OCI-LY7 (cell line): ENCODE measurements at regions not wholly inside any gene's neighbourhood (a gene's known extent, or its start where the extent isn't known, plus 50 kb on each side); places are given as distances from the start of the nearest gene placed in this dataset.

Experiments
- BruUV-seq: library from RNA; stranded (reverse); fragments of 400-500 nt; replicated peaks from 2 replicates; lab custom pipeline; 2021; lab: Mats Ljungman, UMichigan
- CTCF ChIA-PET: fragments of 300-600 bp; sonication (Branson Sonifier 250); formaldehyde crosslinking; loops from one replicate; lab custom pipeline; 2022; ENCODE audit warnings: antibody characterized with exemption; ENCODE audit not compliant: unreplicated experiment; lab: Charles Lee
- POLR2A ChIA-PET: fragments of 300-600 bp; sonication (Branson Sonifier 250); formaldehyde crosslinking; loops from one replicate; lab custom pipeline; 2022; ENCODE audit warnings: antibody characterized with exemption; lab: Charles Lee
- DNase-seq: peaks from one replicate; pipeline ENCODE4 v3.0.0-alpha.2; 2015; ENCODE audit warnings: low spot score
- H2AFZ ChIP-seq: fragments of 200-600 bp; sonication (generic), shearing (Covaris generic); 2 replicates; pipeline ENCODE4 v1.6.1; 2014; ENCODE audit warnings: mild to moderate bottlenecking, antibody characterized with exemption, low read length, moderate library complexity
- H3K27ac ChIP-seq: fragments of 200-600 bp; sonication (generic); 2 replicates; pipeline ENCODE4 v1.5.1; 2014; ENCODE audit warnings: mixed run types, low read depth, mild to moderate bottlenecking, moderate library complexity, low read length, inconsistent platforms; ENCODE audit not compliant: poor library complexity, severe bottlenecking
- H3K36me3 ChIP-seq: fragments of 200-600 bp; sonication (generic); 2 replicates; pipeline ENCODE4 v1.6.1; 2014; ENCODE audit warnings: mild to moderate bottlenecking, antibody characterized with exemption, low read length, moderate library complexity, mixed read lengths; ENCODE audit not compliant: insufficient read depth
- H3K4me1 ChIP-seq: fragments of 200-600 bp; sonication (generic); 2 replicates; pipeline ENCODE4 v1.5.1; 2014; ENCODE audit warnings: mild to moderate bottlenecking, low read length; ENCODE audit not compliant: insufficient read depth, poor library complexity, severe bottlenecking
- H3K4me2 ChIP-seq: fragments of 200-600 bp; sonication (generic); 2 replicates; pipeline ENCODE4 v1.6.1; 2014; ENCODE audit warnings: mild to moderate bottlenecking, low read length
- H3K4me3 ChIP-seq: fragments of 200-600 bp; sonication (generic); 2 replicates; pipeline ENCODE4 v1.5.1; 2014; ENCODE audit warnings: mild to moderate bottlenecking, low read depth, low read length; ENCODE audit not compliant: poor library complexity, severe bottlenecking
- H3K79me2 ChIP-seq: fragments of 200-600 bp; sonication (generic); 2 replicates; pipeline ENCODE4 v1.6.1; 2016; ENCODE audit warnings: low read depth, mild to moderate bottlenecking, low read length, moderate library complexity, mixed read lengths; ENCODE audit not compliant: insufficient read depth
- H3K9me2 ChIP-seq: fragments of 200-600 bp; sonication (generic); 2 replicates; pipeline ENCODE4 v1.6.1; 2016; ENCODE audit warnings: mild to moderate bottlenecking, low read length, mixed read lengths; ENCODE audit not compliant: insufficient read depth
- H3K9me3 ChIP-seq: fragments of 200-600 bp; sonication (generic); 2 replicates; pipeline ENCODE4 v1.6.1; 2014; ENCODE audit warnings: mild to moderate bottlenecking, mixed run types, low read length, mixed read lengths
- H4K20me1 ChIP-seq: fragments of 200-600 bp; sonication (generic); 2 replicates; pipeline ENCODE4 v1.6.1; 2014; ENCODE audit warnings: mild to moderate bottlenecking, antibody characterized with exemption, low read length, moderate library complexity, mixed read lengths; ENCODE audit not compliant: insufficient read depth
- EZH2phosphoT487 ChIP-seq: fragments of 200-600 bp; sonication (generic); IDR thresholded peaks from 2 replicates; pipeline ENCODE4 v1.6.1; 2018; ENCODE audit warnings: low read depth, borderline replicate concordance, mild to moderate bottlenecking, mixed run types, antibody characterized with exemption, low read length, moderate library complexity, mixed read lengths
- intact Hi-C: fragments of 100-400 bp; cut with micrococcal nuclease; formaldehyde crosslinking; loops from one replicate; pipeline ENCODE4 v1.10.0; 2022; ENCODE audit not compliant: unreplicated experiment
- TF ChIP-seq, protein P1 (sequence below): fragments of 200-600 bp; sonication (generic); conservative IDR thresholded peaks from 2 replicates; pipeline ENCODE4 v1.5.1; 2014; ENCODE audit warnings: mild to moderate bottlenecking, antibody characterized with exemption, low read length, moderate library complexity, mixed read lengths

DNA sequence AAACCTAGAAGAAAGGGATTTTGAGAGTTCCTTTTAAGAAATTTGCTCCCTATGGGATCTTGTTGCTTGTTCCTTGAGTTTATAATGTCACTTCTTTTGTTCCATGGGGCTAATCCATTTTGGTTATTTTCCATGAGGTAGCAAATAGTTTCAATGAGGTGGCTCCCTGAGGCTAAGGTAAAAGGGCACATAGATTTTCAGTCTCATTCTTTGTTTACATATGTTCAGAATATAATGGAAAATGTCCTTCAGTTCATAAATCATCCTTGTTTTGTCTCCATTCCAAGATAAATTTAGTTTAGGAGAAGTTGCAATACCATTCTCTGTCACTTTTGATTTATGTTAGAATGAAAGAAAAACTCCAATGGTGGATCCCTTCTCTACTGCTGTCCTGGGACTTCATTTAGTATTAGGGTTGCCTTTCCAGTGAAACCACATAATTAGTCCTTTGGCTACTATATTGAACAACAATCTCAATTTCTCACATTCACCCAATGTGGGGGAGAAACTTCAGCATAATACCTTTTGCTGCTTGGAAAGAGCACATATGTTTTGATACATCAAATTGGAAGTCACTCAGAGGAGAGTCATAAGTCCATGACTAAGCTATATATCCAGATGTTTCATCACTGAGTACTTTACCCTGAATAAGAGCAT lies 80.9 kb upstream of the ADAMTS5 start:
- Histone ChIP-seq H2AFZ (no peak overlapping the region), H3K4me2 (no peak overlapping the region), H3K9me3 (no peaks in the 10 kb centered on the region), H3K9me2 (no peaks in the 10 kb centered on the region), H3K79me2 (no peaks in the 10 kb centered on the region), H3K4me3 (no peak overlapping the region), H3K27ac (no peak overlapping the region), H3K36me3 (no peaks in the 10 kb centered on the region), H3K4me1 (no peaks in the 10 kb centered on the region), H4K20me1 (no peaks in the 10 kb centered on the region)
- DNase-seq = no peak
- POLR2A ChIA-PET = interaction anchor here (1.1 kb wide), 1 partner anchor 43 kb away, joined by 3 read pairs; no protein-coding TSS in a partner anchor
- CTCF ChIA-PET = no interaction called here
- TF ChIP-seq, protein P1, sequence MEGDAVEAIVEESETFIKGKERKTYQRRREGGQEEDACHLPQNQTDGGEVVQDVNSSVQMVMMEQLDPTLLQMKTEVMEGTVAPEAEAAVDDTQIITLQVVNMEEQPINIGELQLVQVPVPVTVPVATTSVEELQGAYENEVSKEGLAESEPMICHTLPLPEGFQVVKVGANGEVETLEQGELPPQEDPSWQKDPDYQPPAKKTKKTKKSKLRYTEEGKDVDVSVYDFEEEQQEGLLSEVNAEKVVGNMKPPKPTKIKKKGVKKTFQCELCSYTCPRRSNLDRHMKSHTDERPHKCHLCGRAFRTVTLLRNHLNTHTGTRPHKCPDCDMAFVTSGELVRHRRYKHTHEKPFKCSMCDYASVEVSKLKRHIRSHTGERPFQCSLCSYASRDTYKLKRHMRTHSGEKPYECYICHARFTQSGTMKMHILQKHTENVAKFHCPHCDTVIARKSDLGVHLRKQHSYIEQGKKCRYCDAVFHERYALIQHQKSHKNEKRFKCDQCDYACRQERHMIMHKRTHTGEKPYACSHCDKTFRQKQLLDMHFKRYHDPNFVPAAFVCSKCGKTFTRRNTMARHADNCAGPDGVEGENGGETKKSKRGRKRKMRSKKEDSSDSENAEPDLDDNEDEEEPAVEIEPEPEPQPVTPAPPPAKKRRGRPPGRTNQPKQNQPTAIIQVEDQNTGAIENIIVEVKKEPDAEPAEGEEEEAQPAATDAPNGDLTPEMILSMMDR = no peak
- TF ChIP-seq EZH2phosphoT487 = no peak
- intact Hi-C loops = no loop called here
- BruUV-seq = no TSS peak

DNA sequence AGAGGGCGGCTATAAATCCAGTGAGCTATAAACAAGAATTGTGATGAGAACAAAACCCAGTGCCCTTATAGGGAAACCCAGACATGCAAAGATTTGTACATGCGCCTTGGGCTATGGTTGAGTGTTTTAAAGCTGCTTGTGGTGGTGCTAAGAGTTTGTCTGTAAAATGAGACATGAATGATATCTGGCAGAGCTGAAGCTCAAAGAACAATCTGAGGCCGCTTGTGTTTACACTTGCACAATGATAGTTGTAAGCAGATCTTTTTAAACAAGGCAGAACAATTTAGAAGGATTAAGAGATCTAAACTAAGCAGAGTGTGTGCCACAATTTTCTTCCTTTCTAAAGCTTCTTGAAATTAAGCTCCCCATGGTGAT lies 80.4 kb upstream of the ADAMTS5 start:
- H4K20me1 ChIP-seq = no peaks in the 10 kb centered on the region
- CTCF ChIA-PET = no interaction called here
- TF ChIP-seq, protein P1 = no peak
- TF ChIP-seq EZH2phosphoT487 = no peak
- no TSS peak for BruUV-seq
- no peak for DNase-seq
- intact Hi-C loops = no loop called here
- H3K4me3 ChIP-seq = no peak overlapping the region
- H3K79me2 ChIP-seq = no peaks in the 10 kb centered on the region
- POLR2A ChIA-PET = interaction anchor here (1.1 kb wide), 1 partner anchor 43 kb away, joined by 3 read pairs; no protein-coding TSS in a partner anchor
- no peak overlapping the region for H3K4me2 ChIP-seq
- no peak overlapping the region for H3K27ac ChIP-seq
- no peak overlapping the region for H2AFZ ChIP-seq
- no peaks in the 10 kb centered on the region for H3K36me3 ChIP-seq
- no peaks in the 10 kb centered on the region for H3K4me1 ChIP-seq
- H3K9me2 ChIP-seq = no peaks in the 10 kb centered on the region
- no peaks in the 10 kb centered on the region for H3K9me3 ChIP-seq

DNA sequence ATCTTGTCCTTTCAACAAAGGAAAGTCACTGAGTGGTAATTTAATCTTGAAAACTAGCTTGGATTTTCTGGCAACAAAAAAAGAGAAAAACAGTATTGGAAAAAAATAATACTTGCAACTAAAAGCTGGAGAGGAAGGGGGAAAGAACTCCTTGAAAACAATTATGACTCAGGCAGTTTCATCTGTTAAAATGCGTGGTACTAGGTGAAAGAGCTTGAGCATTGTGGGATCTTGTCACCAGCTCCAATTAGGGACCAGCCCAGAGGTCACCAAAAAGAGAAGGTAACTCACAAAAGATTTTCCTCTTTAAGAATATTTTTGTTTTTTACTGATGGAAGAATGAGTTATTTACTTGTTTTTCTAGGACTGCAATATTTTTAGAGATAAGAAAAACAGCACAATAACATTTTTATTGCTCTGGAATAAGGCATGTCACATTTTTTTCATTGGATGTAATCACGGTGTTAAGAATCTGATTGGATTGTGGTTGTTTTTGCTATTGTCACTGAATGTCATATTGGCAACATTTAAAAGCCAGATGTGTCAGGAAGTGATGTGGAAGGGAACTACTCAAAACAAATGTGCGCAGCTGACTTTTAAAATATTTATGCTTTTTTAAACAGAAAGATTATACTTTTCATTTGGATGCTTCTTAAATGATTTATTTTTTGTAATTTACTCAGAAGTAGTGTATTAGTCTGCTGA lies 78.5 kb upstream of the ADAMTS5 start:
- Histone ChIP-seq H3K9me2 (no peaks in the 10 kb centered on the region), H3K27ac (no peak overlapping the region), H3K36me3 (no peaks in the 10 kb centered on the region), H3K79me2 (no peaks in the 10 kb centered on the region), H3K4me1 (no peaks in the 10 kb centered on the region), H2AFZ (no peak overlapping the region), H3K4me3 (no peak overlapping the region), H3K4me2 (no peak overlapping the region), H4K20me1 (no peaks in the 10 kb centered on the region), H3K9me3 (no peaks in the 10 kb centered on the region)
- ChIA-PET POLR2A (interaction anchor here (1.0 kb wide), 1 partner anchor 15 kb away, joined by 5 read pairs; no protein-coding TSS in a partner anchor), CTCF (no interaction called here)
- TF ChIP-seq, protein P1 = no peak
- no peak for TF ChIP-seq EZH2phosphoT487
- no peak for DNase-seq
- intact Hi-C loops = no loop called here
- no TSS peak for BruUV-seq
